ENCODE measurements at regions not wholly inside any gene's neighbourhood (a gene's known extent, or its start where the extent isn't known, plus 50 kb on each side); places are given as distances from the start of the nearest gene placed in this dataset.

DNA sequence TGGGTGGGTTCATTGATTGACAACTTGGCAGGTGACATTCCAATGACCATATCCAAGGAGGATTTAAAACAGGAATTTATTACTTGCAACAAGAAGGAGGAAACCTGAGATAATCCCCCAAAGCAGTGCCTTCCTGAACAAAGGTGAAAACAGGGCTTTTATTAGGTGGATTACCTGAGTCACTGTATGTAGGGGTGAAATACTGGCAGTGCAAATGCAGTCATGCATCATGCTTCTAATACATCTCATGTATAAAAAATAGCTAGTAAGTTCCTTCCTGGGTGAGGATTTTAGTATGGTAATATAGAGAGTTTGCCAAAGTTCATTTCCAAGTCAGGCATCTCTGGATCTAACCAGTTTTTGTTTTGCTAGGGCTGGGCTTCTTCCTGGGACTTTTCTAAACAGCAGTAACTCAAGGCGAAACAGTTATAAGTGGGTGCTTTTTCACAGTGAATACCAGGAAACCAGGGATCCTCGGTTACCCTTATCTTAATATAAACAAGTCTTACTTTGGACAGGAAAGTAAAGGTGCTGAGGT is 583.4 kb upstream of the LRRTM1 start:
- no peaks in the 10 kb centered on the region for H3K27me3 Mint-ChIP-seq
- POLR2A ChIA-PET = no interaction called here
- peaks cover 10% of the 10 kb centered on the region for H3K9me3 Mint-ChIP-seq
- no peaks in the 10 kb centered on the region for H3K4me1 Mint-ChIP-seq (ENCODE audit: low read depth)
- no peak for DNase-seq
- CTCF ChIA-PET = no interaction called here
- intact Hi-C loops (cut with micrococcal nuclease) = no loop called here
- no peaks in the 10 kb centered on the region for H3K36me3 Mint-ChIP-seq
- no peak overlapping the region for H3K27ac Mint-ChIP-seq
- no peak overlapping the region for H3K4me3 Mint-ChIP-seq

DNA sequence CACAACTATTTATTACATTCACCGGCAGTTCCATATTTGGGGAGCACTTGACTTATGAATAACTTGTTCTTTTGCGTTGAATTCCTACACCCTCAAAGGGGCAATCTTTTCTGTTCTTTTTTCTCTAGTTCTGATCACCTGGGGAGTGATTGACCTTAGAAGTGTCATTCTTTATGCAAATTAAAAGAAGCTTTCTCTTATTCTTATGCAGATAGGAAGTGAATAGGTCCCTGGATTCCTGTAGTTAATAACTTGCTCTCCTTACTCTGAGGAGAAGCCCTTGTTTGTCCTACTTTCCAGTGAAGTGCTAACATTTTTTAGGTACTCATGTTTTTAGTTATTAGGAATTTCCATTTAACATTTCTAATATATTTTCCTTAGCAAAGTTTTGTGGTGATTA is 569.8 kb upstream of the LRRTM1 start:
- Mint-ChIP-seq H3K36me3 (no peaks in the 10 kb centered on the region), H3K4me3 (no peak overlapping the region), H3K27me3 (no peaks in the 10 kb centered on the region), H3K9me3 (peaks cover 29% of the 10 kb centered on the region), H3K4me1 (ENCODE audit: low read depth) (no peaks in the 10 kb centered on the region), H3K27ac (no peak overlapping the region)
- ChIA-PET POLR2A (interaction anchor here (0.6 kb wide), 1 partner anchor 22 kb away, joined by 3 read pairs; no protein-coding TSS in a partner anchor), CTCF (no interaction called here)
- intact Hi-C loops (cut with micrococcal nuclease) = no loop called here
- no peak for DNase-seq

DNA sequence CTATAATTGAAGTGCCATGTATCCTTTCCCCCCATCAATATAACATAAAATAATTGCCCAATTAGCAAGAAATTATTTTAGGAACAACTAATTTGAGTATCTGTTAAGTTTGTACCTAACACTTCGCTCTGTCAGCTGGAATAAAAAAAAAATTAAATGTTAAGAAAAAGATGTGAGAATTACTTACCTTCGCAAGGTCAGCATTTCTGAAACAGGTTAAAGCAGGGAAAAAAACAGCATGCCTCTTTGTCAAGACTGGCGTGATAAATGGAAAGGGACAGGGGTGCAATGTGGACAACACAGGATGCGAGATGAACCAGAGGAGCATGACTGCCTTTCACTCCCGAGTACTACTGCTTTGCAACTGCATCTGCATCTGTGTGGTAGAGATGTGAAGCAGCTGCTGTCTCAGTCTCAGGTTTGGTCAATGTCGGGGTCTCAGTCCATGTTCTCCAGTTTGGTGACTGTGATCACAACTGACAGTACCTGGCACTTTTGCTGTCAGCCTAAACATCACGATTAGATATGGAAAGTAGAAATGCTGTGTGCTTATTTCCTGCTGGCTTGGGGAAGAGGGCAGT is 565.4 kb upstream of the LRRTM1 start:
- POLR2A ChIA-PET = no interaction called here
- intact Hi-C loops (cut with micrococcal nuclease) = no loop called here
- CTCF ChIA-PET = no interaction called here

DNA sequence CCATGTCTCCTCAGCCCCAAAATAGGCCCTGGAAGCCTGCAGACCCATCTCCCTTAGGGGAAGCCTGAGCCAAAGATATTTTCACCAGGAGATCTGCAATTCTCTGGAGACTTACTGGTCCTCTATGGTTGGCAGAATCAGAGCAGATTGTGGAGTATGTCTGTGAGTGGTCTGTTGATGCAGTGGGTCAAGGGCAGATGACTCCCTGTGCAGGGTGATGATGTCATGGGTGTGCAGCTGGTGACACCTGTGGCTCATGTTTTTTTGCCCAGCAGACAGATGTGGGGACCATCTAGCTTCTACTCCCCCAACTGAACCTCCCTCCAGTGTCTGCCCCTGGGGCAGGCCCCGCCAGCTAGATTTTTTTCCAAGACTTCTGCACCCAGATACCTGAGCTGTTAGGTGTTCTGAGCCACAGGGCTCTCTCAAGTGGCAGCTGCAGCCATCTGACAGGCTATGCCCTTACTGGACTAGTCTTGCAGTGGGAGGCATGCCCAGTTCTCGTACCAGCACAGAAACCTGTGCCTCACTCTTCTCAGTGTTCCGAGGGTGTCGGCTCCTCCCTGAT is 558.7 kb upstream of the LRRTM1 start:
- no peak overlapping the region for H3K4me3 Mint-ChIP-seq
- intact Hi-C loops (cut with micrococcal nuclease) = no loop called here
- peaks cover 6% of the 10 kb centered on the region for H3K9me3 Mint-ChIP-seq
- DNase-seq = no peak
- H3K27ac Mint-ChIP-seq = no peak overlapping the region
- H3K36me3 Mint-ChIP-seq = no peaks in the 10 kb centered on the region
- no peaks in the 10 kb centered on the region for H3K27me3 Mint-ChIP-seq
- CTCF ChIA-PET = no interaction called here
- POLR2A ChIA-PET = no interaction called here
- no peaks in the 10 kb centered on the region for H3K4me1 Mint-ChIP-seq (ENCODE audit: low read depth)

More for the DNA sequence above, 565.4 kb upstream of the LRRTM1 start:
- H3K4me3 Mint-ChIP-seq = no peak overlapping the region
- H3K36me3 Mint-ChIP-seq = no peaks in the 10 kb centered on the region
- H3K9me3 Mint-ChIP-seq = peaks cover 4% of the 10 kb centered on the region
- no peak for DNase-seq
- H3K27me3 Mint-ChIP-seq = no peaks in the 10 kb centered on the region
- no peak overlapping the region for H3K27ac Mint-ChIP-seq
- no peaks in the 10 kb centered on the region for H3K4me1 Mint-ChIP-seq (ENCODE audit: low read depth)

DNA sequence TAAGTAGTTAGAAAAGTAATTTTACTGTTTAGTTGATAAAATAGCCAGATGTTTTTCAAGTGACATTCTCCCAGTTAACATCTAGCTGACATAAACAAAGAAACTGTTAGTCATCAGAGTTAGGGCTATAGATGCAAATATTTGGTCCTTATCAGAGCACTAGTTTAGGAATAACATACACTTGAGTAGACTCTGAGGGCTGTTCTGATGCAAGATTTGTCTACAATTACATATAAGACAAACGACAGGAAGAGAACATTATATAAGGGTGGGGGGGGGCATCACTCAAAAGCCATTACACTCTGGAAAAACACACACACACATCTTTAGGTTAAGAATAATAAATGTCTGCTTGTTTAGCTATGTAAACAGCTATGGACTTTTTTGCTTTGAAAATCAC is 554.4 kb upstream of the LRRTM1 start:
- no peak for DNase-seq
- H3K27me3 Mint-ChIP-seq = no peaks in the 10 kb centered on the region
- H3K36me3 Mint-ChIP-seq = no peaks in the 10 kb centered on the region
- POLR2A ChIA-PET = no interaction called here
- H3K9me3 Mint-ChIP-seq = peaks cover 7% of the 10 kb centered on the region
- no peak overlapping the region for H3K27ac Mint-ChIP-seq
- no peak overlapping the region for H3K4me3 Mint-ChIP-seq
- H3K4me1 Mint-ChIP-seq (ENCODE audit: low read depth) = no peaks in the 10 kb centered on the region
- intact Hi-C loops (cut with micrococcal nuclease) = no loop called here
- CTCF ChIA-PET = no interaction called here

DNA sequence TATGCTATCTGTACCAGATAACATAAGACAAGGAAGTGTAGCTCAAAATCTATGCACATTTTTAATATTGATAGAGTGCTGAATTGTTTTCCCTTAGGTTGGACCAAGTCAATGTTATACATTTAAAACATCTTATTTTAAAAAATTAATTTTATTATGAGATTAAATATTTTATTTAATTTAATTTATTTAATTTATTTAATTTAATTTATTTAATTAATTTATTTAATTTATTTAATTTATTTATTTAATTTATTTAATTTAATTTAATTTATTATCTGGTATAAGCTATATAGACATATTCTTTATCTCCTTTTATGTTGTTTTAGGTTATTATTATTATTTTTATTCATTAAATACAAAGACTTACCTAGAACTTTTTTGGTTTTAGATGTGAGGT is 551.7 kb upstream of the LRRTM1 start:
- no peak for DNase-seq
- intact Hi-C loops (cut with micrococcal nuclease) = no loop called here
- no peaks in the 10 kb centered on the region for H3K27me3 Mint-ChIP-seq
- H3K9me3 Mint-ChIP-seq = peaks cover 10% of the 10 kb centered on the region
- H3K36me3 Mint-ChIP-seq = no peaks in the 10 kb centered on the region
- CTCF ChIA-PET = no interaction called here
- no peak overlapping the region for H3K27ac Mint-ChIP-seq
- H3K4me1 Mint-ChIP-seq (ENCODE audit: low read depth) = no peaks in the 10 kb centered on the region
- no peak overlapping the region for H3K4me3 Mint-ChIP-seq
- POLR2A ChIA-PET = no interaction called here

DNA sequence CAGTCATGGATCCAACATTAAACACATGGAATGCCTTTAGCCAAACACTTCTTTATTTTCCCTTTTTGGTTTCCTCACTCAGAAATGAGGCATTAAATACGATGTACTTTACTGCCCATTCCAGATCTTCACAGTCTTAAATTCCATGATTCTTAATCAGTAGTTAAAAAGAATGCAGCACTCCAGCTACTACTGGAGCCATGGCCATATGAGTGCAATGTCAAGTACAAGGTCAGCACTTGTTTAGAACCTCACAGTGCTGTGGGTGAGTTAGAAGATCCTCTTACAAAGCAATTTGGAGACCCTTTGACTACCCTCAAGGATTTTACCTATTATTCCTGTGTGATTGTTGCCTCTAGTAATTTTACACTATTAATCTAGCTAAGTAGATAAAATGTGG is 550.3 kb upstream of the LRRTM1 start:
- Mint-ChIP-seq H3K4me3 (no peak overlapping the region), H3K4me1 (ENCODE audit: low read depth) (no peaks in the 10 kb centered on the region), H3K27me3 (no peaks in the 10 kb centered on the region), H3K9me3 (peaks cover 10% of the 10 kb centered on the region), H3K27ac (no peak overlapping the region), H3K36me3 (no peaks in the 10 kb centered on the region)
- intact Hi-C loops (cut with micrococcal nuclease) = no loop called here
- no peak for DNase-seq
- ChIA-PET POLR2A (no interaction called here), CTCF (no interaction called here)

DNA sequence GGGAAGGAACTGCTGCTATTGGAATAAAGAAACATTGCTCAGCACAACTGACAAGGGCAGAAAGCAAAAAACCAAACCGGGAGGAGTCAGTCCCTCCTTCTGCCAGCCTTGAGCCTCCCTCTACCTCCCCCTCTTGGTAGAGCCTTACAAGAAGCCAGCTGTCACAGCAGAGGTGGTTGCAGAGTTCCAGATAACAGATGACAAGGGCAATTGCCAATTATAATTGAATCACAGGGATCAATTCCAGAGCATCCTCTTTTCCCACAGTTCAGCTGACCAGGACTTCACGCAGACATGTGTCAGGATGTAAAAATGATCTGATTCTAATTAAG is 548.2 kb upstream of the LRRTM1 start:
- POLR2A ChIA-PET = interaction anchor here (0.6 kb wide), 1 partner anchor 21 kb away, joined by 3 read pairs; no protein-coding TSS in a partner anchor

DNA sequence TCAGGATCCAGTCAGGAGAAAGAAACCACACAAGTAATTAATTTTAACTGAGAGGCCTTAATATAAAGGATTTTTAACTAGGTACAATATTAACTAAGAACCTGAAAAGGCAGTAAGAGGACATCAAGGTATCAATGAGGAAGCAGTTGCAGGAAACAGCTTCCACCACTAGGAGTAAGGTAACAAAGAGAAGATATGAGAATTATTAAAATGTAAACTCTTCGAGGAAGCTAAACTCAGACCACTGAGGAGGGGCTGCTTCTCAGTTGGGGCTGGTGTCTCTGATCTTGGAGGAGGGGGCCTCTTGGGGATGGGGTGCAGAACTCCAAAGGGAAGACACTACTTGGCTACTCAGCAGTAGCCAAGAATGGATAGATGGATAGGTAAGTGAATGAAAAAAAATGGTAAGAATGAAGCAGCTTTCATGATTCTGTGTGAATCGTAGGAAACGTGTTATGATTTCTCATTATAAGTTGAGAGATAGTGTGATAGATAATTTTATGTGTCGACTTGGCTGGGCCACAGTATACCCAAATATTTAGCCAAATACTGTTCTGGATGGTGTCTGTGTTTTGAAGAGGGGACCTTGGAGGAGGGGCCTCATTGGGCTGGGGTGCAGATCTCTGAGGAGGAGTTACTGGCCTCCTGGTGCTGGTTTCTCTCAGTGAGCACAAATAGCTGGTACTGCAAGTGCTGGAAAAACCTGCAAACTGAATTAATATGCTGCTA is 547.7 kb upstream of the LRRTM1 start:
- intact Hi-C loops (cut with micrococcal nuclease) = no loop called here
- no peaks in the 10 kb centered on the region for H3K36me3 Mint-ChIP-seq
- H3K27ac Mint-ChIP-seq = no peak overlapping the region
- ChIA-PET POLR2A (interaction anchor here (0.6 kb wide), 1 partner anchor 22 kb away, joined by 3 read pairs; no protein-coding TSS in a partner anchor), CTCF (no interaction called here)
- no peak overlapping the region for H3K4me3 Mint-ChIP-seq
- no peaks in the 10 kb centered on the region for H3K4me1 Mint-ChIP-seq (ENCODE audit: low read depth)
- H3K9me3 Mint-ChIP-seq = peaks cover 7% of the 10 kb centered on the region
- DNase-seq = no peak
- no peaks in the 10 kb centered on the region for H3K27me3 Mint-ChIP-seq

More for the DNA sequence above, 548.2 kb upstream of the LRRTM1 start:
- CTCF ChIA-PET = no interaction called here
- DNase-seq = no peak
- intact Hi-C loops (cut with micrococcal nuclease) = no loop called here
- Mint-ChIP-seq H3K4me3 (no peak overlapping the region), H3K36me3 (no peaks in the 10 kb centered on the region), H3K9me3 (peaks cover 7% of the 10 kb centered on the region), H3K4me1 (ENCODE audit: low read depth) (no peaks in the 10 kb centered on the region), H3K27me3 (no peaks in the 10 kb centered on the region), H3K27ac (no peak overlapping the region)

DNA sequence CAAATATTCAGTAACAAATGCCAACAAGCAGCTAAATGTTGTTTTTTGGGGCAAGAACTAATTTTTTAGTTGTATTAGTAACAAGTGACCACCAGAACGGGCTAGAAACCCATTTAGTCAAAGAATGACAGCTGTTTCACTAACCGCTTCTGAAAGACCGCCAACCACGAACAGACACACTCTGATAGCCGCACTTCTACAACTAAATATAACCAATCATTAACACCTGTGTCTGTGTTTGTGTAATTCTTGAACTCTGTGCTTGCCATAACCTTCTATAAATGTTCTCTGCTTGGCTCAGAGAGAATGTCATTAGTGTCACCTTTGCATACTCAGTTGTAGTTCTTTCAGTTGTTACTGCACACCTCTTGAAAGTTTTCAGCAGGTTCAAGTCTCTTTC is 526.3 kb upstream of the LRRTM1 start:
- H3K4me1 Mint-ChIP-seq (ENCODE audit: low read depth) = no peaks in the 10 kb centered on the region
- H3K9me3 Mint-ChIP-seq = peaks cover 24% of the 10 kb centered on the region
- no peaks in the 10 kb centered on the region for H3K36me3 Mint-ChIP-seq
- POLR2A ChIA-PET = no interaction called here
- intact Hi-C loops (cut with micrococcal nuclease) = no loop called here
- no peak for DNase-seq
- no peaks in the 10 kb centered on the region for H3K27me3 Mint-ChIP-seq
- H3K4me3 Mint-ChIP-seq = no peak overlapping the region
- no peak overlapping the region for H3K27ac Mint-ChIP-seq
- CTCF ChIA-PET = no interaction called here

DNA sequence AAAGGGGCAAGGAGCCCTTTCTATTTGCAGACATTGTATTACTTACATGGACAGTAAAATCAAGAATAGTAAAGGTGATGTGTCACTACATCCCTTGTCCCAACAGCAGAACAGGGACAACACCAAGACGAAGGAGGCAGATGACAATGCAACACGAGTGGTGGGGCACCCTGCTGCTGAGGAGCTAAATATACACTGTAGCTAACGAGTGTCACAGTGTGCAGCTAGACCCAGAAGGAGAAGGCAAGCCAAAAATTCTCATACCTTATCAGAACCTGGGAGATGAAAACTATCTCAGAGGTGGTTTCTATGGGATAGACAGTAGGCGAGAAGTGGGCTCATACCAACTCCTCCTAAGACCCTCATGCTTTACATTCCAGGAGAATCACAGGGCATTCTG is 518.4 kb upstream of the LRRTM1 start:
- Mint-ChIP-seq H3K4me1 (ENCODE audit: low read depth) (no peaks in the 10 kb centered on the region), H3K27ac (no peak overlapping the region), H3K27me3 (no peaks in the 10 kb centered on the region), H3K9me3 (peaks cover 46% of the 10 kb centered on the region), H3K36me3 (no peaks in the 10 kb centered on the region), H3K4me3 (no peak overlapping the region)
- CTCF ChIA-PET = no interaction called here
- intact Hi-C loops (cut with micrococcal nuclease) = no loop called here
- POLR2A ChIA-PET = no interaction called here
- DNase-seq = no peak

DNA sequence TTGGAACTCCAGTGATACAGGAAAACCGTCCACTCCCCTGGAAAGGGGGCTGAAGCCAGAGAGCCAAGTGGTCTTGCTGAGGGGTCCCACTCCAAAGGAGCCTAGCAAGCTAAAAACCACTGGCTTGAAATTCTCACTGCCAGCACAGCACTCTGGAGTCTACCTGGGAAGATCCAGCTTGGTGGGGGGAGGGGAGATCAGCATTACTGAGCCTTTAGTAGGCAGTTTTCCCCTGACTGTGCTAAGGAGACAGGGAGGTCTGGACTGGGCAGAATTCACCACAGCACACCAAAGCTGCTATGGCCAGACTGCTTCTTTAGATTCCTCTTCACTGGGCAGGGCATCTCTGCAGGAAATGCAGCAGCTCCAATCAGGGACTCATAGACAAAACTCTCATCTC is 510.7 kb upstream of the LRRTM1 start:
- H3K4me3 Mint-ChIP-seq = no peak overlapping the region
- DNase-seq = no peak
- POLR2A ChIA-PET = no interaction called here
- intact Hi-C loops (cut with micrococcal nuclease) = no loop called here
- no peaks in the 10 kb centered on the region for H3K4me1 Mint-ChIP-seq (ENCODE audit: low read depth)
- H3K36me3 Mint-ChIP-seq = no peaks in the 10 kb centered on the region
- peaks cover 67% of the 10 kb centered on the region for H3K9me3 Mint-ChIP-seq
- H3K27me3 Mint-ChIP-seq = no peaks in the 10 kb centered on the region
- CTCF ChIA-PET = no interaction called here
- H3K27ac Mint-ChIP-seq = no peak overlapping the region

DNA sequence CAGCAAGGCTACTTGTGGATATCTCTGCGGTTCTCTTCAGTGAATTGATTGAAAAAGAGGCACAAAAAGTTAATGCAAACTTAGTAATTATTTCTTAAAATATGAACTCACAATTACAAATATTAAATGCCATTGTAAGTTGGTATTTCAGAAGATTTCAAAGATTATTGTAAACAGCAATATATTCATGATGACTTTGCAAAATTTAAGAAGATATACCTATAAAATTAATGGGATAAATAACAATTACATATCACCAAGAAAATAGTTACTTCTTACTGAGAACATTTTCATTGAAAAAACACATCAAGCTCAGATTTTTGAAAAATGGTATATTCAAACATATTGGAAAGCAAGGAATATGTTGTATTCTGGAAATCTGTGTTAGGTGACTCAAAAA is 482.0 kb upstream of the LRRTM1 start:
- H3K27ac Mint-ChIP-seq = no peak overlapping the region
- POLR2A ChIA-PET = no interaction called here
- CTCF ChIA-PET = no interaction called here
- H3K27me3 Mint-ChIP-seq = no peaks in the 10 kb centered on the region
- intact Hi-C loops (cut with micrococcal nuclease) = no loop called here
- no peak overlapping the region for H3K4me3 Mint-ChIP-seq
- H3K9me3 Mint-ChIP-seq = peaks cover 19% of the 10 kb centered on the region
- no peaks in the 10 kb centered on the region for H3K4me1 Mint-ChIP-seq (ENCODE audit: low read depth)
- H3K36me3 Mint-ChIP-seq = no peaks in the 10 kb centered on the region
- no peak for DNase-seq

Data from activated CD4-positive, alpha-beta memory T cell treated with anti-CD3 and anti-CD28 coated beads for 36 hours (primary cell).